D721Med (cell line): ENCODE measurements at regions not wholly inside any gene's neighbourhood (a gene's known extent, or its start where the extent isn't known, plus 50 kb on each side); places are given as distances from the start of the nearest gene placed in this dataset.
"Not testable (repeated sequence)": the region's sequence is repeated elsewhere in the genome, so short reads cannot be mapped to it uniquely, and the experiment has no call there.

ENCODE experiments used
- DNase-seq: peaks from one replicate; pipeline ENCODE4 v3.0.0; 2011; ENCODE audit warnings: low spot score; ENCODE audit not compliant: insufficient read length
- FAIRE-seq: peaks from 2 replicates; lab custom pipeline; 2011; peaks lifted over from hg19 to GRCh38; lab: Jason Lieb, UNC
- TF ChIP-seq, protein P1 (sequence below): IDR thresholded peaks from 2 replicates; pipeline ENCODE4 v1.5.1; 2012; ENCODE audit warnings: mild to moderate bottlenecking, control low read depth; ENCODE audit not compliant: insufficient read depth; ENCODE audit errors: missing control alignments

DNA sequence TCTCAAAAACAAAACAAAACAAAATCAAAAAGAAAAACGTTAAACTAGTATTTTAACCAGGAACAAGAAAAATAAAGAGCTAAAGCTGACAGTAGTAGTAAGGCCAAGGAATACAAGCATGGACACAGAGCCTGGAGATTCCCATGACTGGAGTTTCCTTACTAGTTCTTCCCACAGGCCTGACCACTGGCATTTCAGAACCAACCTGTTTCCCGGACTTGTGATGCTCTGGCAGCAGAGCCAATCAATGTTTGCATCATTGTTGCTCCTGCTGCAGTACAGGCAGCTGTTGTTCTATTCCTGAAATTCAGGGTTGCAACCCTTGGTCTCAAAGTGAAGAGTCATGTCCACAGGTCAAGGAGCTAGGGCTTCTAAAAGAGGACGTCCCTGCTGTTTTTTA is 111.3 kb upstream of the WARS2 start:
- DNase-seq (no peak), FAIRE-seq (no peak)
- TF ChIP-seq, protein P1, sequence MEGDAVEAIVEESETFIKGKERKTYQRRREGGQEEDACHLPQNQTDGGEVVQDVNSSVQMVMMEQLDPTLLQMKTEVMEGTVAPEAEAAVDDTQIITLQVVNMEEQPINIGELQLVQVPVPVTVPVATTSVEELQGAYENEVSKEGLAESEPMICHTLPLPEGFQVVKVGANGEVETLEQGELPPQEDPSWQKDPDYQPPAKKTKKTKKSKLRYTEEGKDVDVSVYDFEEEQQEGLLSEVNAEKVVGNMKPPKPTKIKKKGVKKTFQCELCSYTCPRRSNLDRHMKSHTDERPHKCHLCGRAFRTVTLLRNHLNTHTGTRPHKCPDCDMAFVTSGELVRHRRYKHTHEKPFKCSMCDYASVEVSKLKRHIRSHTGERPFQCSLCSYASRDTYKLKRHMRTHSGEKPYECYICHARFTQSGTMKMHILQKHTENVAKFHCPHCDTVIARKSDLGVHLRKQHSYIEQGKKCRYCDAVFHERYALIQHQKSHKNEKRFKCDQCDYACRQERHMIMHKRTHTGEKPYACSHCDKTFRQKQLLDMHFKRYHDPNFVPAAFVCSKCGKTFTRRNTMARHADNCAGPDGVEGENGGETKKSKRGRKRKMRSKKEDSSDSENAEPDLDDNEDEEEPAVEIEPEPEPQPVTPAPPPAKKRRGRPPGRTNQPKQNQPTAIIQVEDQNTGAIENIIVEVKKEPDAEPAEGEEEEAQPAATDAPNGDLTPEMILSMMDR, result no peak

DNA sequence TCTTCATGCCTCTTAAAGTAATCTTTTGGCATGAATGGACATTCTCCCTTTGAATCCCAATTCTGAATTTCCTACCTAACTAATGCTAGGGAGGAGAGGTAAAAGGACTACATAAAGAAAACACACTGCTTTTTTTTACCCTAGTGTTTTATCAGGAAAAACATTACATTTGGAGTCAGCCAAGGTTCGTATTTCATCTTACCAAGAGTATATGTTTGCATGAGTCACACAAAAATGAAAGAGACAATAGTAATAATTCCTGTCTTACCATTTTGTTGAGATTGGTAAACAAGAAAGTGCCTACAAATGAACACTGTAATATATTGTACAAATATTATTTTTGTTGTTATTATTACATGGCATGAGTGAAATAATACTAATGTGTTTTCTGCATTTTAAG is 112.9 kb upstream of the WARS2 start:
- TF ChIP-seq, protein P1, result no peak
- FAIRE-seq, result no peak
- DNase-seq, result no peak

DNA sequence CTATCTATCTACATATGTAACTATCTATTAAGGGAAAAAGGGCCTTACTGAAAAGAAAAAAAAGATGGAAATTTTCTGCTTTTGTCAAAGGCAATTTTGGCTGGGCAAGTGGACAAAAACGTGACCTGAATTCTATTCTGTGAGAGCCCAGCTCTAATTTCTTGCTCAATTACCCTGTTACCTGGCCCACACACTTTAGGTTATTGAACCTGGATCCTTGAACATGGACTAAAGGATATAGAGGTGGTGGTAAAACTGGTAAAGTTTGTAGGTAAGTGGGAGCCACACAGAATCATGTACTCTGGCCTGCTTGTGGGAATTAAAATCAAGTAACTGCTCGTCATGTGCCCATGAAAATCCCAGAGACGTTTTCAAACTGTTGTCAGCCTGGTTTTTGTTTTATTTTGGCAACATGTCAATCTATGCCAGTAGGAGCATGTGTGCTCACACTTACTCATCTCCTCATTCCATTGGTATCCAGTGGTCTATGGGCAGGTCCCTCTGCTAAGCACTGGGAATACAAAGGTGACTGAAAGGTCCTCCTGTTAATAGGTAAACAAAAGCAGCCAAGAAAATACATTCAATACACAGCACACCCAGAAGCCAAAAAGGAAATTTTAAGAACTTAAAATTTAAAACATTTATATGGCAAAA is 113.7 kb upstream of the WARS2 start:
- no peak for DNase-seq
- FAIRE-seq, result no peak
- TF ChIP-seq, protein P1, result no peak

DNA sequence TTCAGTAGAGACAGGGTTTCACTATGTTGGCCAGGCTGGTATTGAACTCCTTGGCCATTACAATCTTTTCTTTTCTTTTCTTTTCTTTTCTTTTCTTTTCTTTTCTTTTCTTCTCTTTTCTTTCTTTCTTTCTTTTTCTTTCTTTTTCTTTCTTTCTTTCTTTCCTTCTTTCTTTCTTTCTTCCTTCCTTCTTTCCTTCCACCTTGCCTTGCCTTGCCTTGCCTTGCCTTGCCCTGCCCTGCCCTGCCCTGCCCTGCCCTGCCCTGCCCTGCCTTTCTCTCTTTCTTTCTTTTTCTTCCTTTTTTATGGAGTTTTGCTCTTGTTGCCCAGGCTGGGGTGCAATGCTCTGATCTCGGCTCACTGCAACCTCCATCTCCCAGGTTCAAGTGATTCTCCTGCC is 112.5 kb upstream of the HAO2 start:
- DNase-seq, FAIRE-seq: not testable (repeated sequence)

DNA sequence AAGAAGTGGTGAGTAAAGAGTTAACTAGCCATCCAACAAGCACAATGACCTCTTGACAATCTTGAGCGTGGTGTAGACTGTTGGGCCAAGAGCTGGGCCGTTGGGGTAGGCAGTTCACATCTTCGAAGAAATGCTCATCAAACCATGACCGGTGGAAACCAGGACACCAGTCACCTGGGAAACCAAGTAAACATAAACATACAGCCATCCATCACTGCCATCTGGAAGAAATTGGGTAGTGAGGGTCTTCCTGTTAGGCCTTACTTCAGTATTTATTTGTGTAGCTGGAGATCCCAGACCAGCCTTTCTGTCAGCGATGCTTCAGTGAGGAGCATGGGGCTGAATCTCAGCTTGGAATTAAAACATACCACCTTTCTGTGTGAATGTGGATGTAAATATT is 108.1 kb upstream of the HAO2 start:
- TF ChIP-seq, protein P1, result no peak
- DNase-seq, result no peak
- FAIRE-seq, result no peak

DNA sequence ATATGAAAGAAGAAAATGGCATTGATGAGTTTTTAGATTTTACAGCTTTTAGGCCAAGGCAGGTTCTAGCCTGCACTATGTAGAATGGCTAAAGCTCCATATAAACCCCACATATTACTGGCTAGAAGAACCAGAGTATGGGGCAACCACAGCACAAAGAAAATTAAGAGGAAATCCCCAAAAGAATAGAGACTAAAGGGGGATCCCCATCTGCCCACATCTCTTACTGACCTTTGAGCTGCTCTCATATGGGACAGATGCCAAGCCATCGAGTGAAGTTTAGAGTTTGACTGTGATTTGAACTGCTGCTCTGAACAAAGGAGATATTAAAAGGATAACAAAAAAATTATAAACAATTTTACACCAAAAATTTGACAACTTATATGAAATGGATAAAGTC is 102.2 kb upstream of the HAO2 start:
- DNase-seq (no peak), FAIRE-seq (no peak)
- TF ChIP-seq, protein P1, result no peak

DNA sequence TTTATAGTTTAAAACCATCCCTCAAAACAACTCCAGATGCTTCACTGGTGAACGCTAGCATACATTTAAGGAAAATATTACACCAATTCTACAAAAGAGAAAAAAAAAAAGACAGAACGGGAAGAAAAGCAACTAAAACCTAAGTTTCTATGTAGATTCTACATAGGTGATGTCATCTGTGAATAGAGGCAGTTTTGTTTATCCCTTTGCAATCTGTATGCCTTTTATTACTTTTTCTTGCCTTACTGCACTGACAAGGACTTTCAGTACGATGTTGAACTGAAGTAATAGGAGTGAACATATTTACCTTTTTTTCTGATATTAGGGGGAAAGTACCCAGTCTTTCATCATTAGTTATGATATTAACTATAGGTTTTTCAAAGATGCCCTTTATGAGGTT is 101.7 kb upstream of the HAO2 start:
- DNase-seq, result no peak
- no peak for FAIRE-seq
- TF ChIP-seq, protein P1, result no peak

DNA sequence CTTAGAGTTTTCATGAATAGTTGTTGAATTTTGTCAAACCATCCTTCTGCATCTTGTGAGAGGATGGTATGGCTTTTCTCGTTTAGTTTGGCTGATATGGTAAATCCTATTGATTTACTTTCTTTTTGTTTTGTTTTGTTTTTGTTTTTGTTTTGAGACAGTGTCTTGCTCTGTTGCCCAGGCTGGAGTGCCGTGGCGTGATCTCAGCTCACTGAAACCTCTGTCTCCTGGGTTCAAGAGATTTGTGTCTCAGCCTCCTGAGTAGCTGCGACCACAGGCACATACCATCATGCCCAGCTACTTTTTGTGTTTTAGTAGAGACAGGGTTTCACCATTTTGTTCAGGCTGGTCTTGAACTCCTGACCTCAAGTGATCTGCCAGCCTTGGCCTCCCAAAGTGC is 101.3 kb upstream of the HAO2 start:
- DNase-seq, FAIRE-seq: not testable (repeated sequence)
